Nephron progenitor cell (in vitro differentiated cells): ENCODE measurements at regions not wholly inside any gene's neighbourhood (a gene's known extent, or its start where the extent isn't known, plus 50 kb on each side); places are given as distances from the start of the nearest gene placed in this dataset.

Experiments used
- DNase-seq: peaks from one replicate; pipeline ENCODE4 v3.0.0; 2021
- H3K27ac Mint-ChIP-seq: 2 replicates; pipeline ENCODE4 v1.8.0; 2021; ENCODE audit warnings: mild to moderate bottlenecking, moderate library complexity, mixed read lengths
- H3K27me3 Mint-ChIP-seq: 2 replicates; pipeline ENCODE4 v1.8.0; 2021; ENCODE audit warnings: mild to moderate bottlenecking, low read depth, mixed read lengths; ENCODE audit not compliant: poor library complexity
- H3K36me3 Mint-ChIP-seq: 2 replicates; pipeline ENCODE4 v1.8.0; 2021; ENCODE audit warnings: low read depth, mixed read lengths
- H3K4me1 Mint-ChIP-seq: 2 replicates; pipeline ENCODE4 v1.8.0; 2021; ENCODE audit warnings: mixed read lengths
- H3K4me3 Mint-ChIP-seq: 2 replicates; pipeline ENCODE4 v1.8.0; 2021; ENCODE audit warnings: mild to moderate bottlenecking, moderate library complexity, mixed read lengths
- H3K9me3 Mint-ChIP-seq: 2 replicates; pipeline ENCODE4 v1.8.0; 2021; ENCODE audit warnings: mild to moderate bottlenecking, moderate library complexity, mixed read lengths
- CTCF ChIP-seq: fragments of 200-600 bp; sonication (generic); IDR thresholded peaks from 2 replicates; pipeline ENCODE4 v1.5.0; 2021; ENCODE audit warnings: antibody characterized with exemption

GRCh38 chr2:7724336-7724735 is 807.1 kb downstream of the RNF144A start:
- Mint-ChIP-seq H3K4me1 (peaks cover 41% of the 10 kb centered on the region), H3K9me3 (no peaks in the 10 kb centered on the region)

GRCh38 chr2:7725171-7725849 is 808.1 kb downstream of the RNF144A start:
- Mint-ChIP-seq H3K36me3 (no peaks in the 10 kb centered on the region), H3K27ac (no peak overlapping the region), H3K4me3 (no peak overlapping the region), H3K4me1 (peaks cover 51% of the 10 kb centered on the region), H3K9me3 (no peaks in the 10 kb centered on the region), H3K27me3 (no peaks in the 10 kb centered on the region)
- TF ChIP-seq CTCF = no peak
- no peak for DNase-seq

More at GRCh38 chr2:7724336-7724735, 807.1 kb downstream of the RNF144A start:
- Mint-ChIP-seq H3K27ac (no peak overlapping the region), H3K27me3 (no peaks in the 10 kb centered on the region), H3K4me3 (no peak overlapping the region), H3K36me3 (no peaks in the 10 kb centered on the region)
- TF ChIP-seq CTCF = no peak
- no peak for DNase-seq

- Mint-ChIP-seq H3K27ac (no peak overlapping the region), H3K4me1 (peaks cover 55% of the 10 kb centered on the region), H3K36me3 (no peaks in the 10 kb centered on the region), H3K27me3 (no peaks in the 10 kb centered on the region), H3K4me3 (no peak overlapping the region), H3K9me3 (no peaks in the 10 kb centered on the region)
- TF ChIP-seq CTCF = no peak
- DNase-seq = no peak
Observed at GRCh38 chr2:7725850-7726242, 808.6 kb downstream of the RNF144A start.

- H3K4me3 Mint-ChIP-seq = no peak overlapping the region
- no peaks in the 10 kb centered on the region for H3K36me3 Mint-ChIP-seq
- no peak for DNase-seq
- H3K27me3 Mint-ChIP-seq = no peaks in the 10 kb centered on the region
- no peak overlapping the region for H3K27ac Mint-ChIP-seq
- TF ChIP-seq CTCF = no peak
- H3K9me3 Mint-ChIP-seq = no peaks in the 10 kb centered on the region
- peaks cover 50% of the 10 kb centered on the region for H3K4me1 Mint-ChIP-seq
Observed at GRCh38 chr2:7726989-7727388, 809.8 kb downstream of the RNF144A start.

- H3K4me3 Mint-ChIP-seq = no peak overlapping the region
- no peak for DNase-seq
- H3K36me3 Mint-ChIP-seq = no peaks in the 10 kb centered on the region
- H3K27me3 Mint-ChIP-seq = no peaks in the 10 kb centered on the region
- no peak for TF ChIP-seq CTCF
- peaks cover 48% of the 10 kb centered on the region for H3K4me1 Mint-ChIP-seq
- no peak overlapping the region for H3K27ac Mint-ChIP-seq
- H3K9me3 Mint-ChIP-seq = no peaks in the 10 kb centered on the region
Observed at GRCh38 chr2:7728388-7728787, 811.2 kb downstream of the RNF144A start.

GRCh38 chr2:7730449-7730848 is 813.2 kb downstream of the RNF144A start:
- H3K27ac Mint-ChIP-seq = no peak overlapping the region
- TF ChIP-seq CTCF = no peak
- peaks cover 4% of the 10 kb centered on the region for H3K27me3 Mint-ChIP-seq
- H3K9me3 Mint-ChIP-seq = no peaks in the 10 kb centered on the region
- DNase-seq = no peak
- H3K36me3 Mint-ChIP-seq = no peaks in the 10 kb centered on the region
- H3K4me3 Mint-ChIP-seq = no peak overlapping the region
- peaks cover 34% of the 10 kb centered on the region for H3K4me1 Mint-ChIP-seq
